Left ventricle myocardium superior (tissue), 1 donor: ENCODE measurements at regions not wholly inside any gene's neighbourhood (a gene's known extent, or its start where the extent isn't known, plus 50 kb on each side); places are given as distances from the start of the nearest gene placed in this dataset.
"Not testable (repeated sequence)": the region's sequence is repeated elsewhere in the genome, so short reads cannot be mapped to it uniquely, and the experiment has no call there.

Experiments used
- ATAC-seq: fragments of 200-7000 bp; cut with Tn5 transposase; one replicate; pipeline ENCODE4 v1.9.1; 2020; ENCODE audit warnings: mild to moderate bottlenecking, moderate library complexity
- DNase-seq: peaks from one replicate; pipeline ENCODE4 v3.0.0-alpha.2; 2020
- intact Hi-C: fragments of 100-400 bp; cut with micrococcal nuclease; formaldehyde crosslinking; loops from one replicate; pipeline ENCODE4 v1.11.0; 2022
- donor health status: DM: no; HTN: yes; CAD: no; lungs with severe emphysema.

DNA sequence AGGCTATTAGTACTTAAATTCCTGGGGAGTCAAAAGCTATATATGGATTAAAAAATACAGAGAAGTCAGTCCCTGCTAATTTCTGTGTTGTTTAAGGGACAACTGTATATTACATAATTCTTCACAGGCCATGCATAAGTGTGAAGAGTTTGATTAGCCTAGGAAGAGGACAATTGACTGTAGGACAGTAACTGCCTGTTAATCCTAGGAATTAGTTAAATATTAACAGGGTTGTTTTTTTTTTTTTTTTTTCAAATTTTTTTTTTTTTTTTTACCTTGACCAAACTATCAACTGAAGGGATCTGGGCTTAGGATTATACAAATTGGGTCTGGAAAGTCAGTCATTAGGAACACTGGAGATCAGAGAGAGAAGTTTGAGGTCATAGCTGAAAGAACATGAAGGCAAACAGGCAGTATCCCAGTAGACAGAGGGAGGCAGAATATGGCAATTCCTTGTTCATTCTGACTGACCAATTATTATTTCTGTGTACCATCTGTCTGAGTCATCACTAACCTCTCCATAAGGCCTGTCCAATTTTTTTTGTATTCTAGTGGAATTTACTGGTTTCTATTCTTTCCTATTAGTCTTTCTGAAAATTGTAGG lies 1139.2 kb downstream of the SORCS1 start:
- DNase-seq (no peak), ATAC-seq (no peak)
- intact Hi-C loops, result no loop called here

DNA sequence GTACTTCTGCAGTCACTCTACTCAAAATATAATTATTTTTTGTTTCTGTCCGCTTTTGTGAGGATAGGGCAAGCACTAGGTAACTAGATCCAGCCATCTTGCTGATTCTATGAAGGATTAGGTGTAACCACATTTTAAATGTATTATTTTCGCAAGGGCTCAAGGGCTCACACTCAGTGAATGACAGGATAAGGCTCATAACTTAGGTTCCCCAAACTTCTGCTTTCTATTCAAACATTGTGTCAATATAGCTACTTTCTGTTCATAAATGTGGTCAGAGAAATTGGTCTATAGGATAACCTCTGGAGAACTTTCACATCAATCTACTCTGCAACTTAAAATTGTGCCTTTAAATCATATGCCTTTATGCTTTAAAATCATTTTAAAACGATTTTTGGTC lies 1141.2 kb downstream of the SORCS1 start:
- no peak for ATAC-seq
- no peak for DNase-seq
- intact Hi-C loops, result no loop called here

DNA sequence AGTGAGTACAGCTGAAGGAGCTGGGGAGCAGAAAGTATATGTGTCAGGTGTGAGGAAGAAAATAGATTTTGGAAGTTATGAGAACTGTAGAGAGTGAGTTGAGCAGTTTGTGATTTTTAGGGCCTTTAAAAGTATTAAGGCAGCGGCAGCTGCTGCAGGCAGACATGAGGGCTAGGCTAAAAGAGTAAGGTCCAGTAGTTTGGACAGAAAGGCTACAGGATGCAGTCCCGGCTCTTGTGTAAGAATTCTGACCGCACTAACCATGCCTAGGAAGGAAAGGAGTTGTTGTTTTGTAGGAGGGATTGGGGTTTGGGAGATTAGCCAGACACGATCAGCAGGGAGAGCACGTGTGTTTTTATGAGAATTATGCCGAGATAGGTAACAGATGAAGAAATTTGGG lies 1144.9 kb downstream of the SORCS1 start:
- DNase-seq, ATAC-seq, intact Hi-C loops: not testable (repeated sequence)

DNA sequence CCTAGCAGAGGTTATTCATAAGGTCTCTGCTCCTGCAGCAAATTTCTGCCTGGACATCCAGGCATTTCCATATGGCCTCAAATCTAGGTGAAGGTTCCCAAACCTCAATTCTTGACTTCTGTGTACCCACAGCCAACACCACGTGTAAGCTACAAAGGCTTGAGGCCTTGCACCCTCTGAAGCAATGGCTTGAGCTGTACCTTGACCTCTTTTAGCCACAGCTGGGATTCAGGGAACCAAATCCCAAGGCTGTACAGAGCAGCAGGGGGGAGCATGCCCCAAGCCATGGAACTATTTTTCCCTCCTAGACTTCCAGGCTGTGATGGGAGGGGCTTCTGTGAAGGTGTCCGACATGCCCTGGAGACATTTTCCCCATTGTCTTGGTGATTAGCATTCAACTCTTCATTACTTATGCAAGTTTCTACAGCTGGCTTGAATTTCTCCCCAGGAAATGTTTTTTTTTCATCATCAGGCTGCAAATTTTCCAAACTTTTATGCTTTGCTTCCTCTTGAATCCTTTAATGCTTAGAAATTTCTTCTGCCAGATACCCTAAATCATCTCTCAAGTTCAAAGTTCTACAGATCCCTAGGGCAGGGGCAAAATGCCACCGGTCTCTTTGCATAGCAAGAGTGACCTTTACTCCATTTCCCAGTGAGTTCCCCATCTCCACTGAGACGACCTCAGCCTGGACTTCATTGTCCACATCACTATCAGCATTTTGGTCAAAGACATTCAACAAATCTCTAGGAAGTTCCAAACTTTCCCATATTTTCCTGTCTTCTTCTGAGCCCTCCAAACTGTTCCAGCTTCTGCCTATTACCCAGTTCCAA lies 1148.9 kb downstream of the SORCS1 start:
- DNase-seq, intact Hi-C loops, ATAC-seq: not testable (repeated sequence)

DNA sequence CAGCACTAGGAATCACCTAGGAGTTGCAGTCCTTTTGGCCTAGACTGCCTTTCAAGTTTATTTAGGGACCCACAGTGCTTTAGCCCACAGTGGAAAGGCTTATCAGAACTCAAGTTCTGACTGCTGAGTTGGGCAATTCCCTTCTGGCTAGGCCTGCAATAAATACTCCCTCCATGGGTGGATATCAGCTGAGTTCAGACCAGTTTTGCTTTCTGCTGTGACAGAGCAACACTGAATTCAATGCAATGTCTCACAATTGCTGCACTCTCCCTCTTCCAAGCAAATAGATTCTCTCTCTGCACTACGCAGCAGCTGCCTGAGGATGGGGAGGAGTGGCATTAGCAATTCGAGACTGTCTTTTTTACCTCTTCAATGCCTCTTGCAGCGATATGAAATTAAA lies 1153.3 kb downstream of the SORCS1 start:
- ATAC-seq, result peak; percentile 75

DNA sequence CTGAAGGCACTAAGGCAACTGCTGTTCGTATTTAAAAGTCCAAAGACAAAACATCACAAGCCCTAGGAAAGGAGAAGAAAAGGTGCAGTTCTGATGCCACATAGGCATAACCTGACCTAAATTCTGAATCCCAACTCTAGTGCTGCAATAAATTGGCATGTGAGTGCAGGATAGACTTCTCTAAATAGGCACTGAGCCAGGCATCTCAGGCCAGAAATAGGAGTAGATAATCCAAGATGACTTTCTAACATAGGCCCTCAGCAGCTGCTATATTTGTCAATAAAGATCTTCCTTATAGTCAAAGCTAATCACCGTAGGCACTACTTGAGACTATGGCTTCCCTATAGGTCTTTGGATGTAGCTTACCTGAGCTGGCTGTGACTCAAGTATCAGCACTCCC lies 1163.8 kb downstream of the SORCS1 start:
- intact Hi-C loops, result no loop called here
- ATAC-seq (peak; percentile 38), DNase-seq (no peak)

More for the DNA sequence above, 1153.3 kb downstream of the SORCS1 start:
- no peak for DNase-seq
- intact Hi-C loops, result no loop called here

DNA sequence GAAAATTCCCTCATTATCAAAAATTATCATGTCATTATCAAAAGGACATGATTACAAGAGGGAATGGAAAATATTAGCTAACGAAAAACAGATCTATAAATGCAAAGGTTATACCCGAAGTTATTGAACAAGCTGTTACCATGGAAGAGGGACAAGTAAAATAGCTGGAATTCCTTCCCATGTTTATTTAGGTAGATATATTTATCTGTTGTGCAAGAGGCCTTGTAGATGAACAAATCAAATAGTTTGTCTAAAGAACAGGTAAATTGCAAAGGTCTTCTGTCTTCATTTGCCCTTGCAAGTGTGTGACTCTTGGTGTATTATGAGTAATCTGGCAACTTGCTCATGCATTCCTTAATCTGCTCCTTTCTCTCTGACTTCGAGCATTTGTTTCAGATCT lies 1170.9 kb downstream of the SORCS1 start:
- no peak for DNase-seq
- intact Hi-C loops, result no loop called here
- no peak for ATAC-seq

DNA sequence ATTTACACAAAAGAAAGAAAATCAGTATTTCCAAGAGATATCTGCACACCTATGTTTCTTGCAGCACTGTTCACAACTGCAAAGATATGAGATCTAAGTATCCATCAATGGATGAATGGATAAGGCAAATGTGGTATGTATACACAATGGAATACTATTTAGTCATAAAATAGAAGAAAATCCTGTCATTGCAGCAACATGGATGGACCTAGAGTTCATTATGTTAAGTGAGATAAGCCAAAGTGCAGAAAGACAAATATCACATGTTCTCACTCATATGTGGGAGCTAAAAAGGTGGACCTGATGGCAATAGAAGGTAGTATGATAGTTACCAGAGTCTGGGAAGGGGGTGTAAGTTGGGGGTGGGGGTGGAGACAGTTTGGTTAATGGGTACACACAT lies 1171.6 kb downstream of the SORCS1 start:
- DNase-seq (no peak), ATAC-seq (no peak)
- intact Hi-C loops, result no loop called here

DNA sequence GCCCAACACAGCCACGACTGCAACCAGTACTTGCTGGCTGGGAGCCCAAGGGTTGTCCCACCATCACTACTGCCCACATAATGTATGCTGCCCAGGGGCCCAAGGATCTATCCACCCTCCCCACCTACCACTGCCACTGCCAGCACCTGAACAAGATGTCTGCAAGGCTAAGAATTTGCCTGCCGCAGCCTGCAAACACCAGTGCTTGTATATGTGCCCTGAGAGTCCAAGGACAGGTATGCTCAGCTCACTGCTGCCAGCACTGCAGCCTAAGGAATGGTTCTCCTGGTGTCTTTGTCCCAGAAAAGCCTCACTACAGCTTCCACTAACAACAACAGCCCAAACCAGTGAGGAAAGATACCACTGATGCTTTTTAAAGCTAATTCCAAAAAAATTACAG lies 1174.0 kb downstream of the SORCS1 start:
- ATAC-seq (no peak), DNase-seq (no peak)
- intact Hi-C loops, result no loop called here

DNA sequence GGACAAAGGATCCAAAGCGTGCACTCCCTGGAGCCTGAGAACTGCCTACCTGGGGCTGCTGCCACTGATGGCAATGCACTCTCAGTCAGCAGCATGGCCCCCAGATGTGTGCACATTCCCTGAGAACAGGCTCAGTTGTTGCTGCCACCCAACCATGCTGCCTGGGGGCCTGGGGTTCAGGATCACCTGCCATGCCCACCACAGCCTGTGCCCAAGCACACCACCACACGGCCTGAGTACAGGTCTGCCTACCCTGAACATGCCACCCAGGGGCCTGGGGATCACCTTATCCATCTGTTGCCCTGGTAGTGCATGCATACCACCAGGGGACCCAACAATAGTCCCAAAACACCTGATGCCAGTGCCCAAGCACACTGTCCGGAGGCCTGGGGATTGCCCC lies 1174.5 kb downstream of the SORCS1 start:
- no peak for ATAC-seq
- DNase-seq, result no peak
- intact Hi-C loops, result no loop called here

DNA sequence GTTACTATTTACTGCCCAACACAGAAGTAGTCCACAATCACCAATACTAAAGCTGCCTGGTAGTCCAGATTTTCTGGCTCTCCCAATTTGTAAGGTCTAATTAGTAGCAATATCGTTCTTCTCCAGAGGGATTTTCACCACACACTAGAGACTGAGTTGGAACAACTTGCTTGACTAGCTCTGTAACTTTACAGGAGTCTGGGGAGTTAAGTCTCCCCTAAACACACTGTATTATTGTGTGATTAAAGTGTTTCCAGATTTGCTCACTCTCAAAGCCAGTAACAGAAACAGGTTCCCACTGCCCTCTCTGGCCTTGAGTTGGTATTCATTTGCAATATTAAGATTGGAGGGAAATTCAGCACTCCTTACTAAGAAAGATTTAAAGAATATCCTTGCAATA lies 1175.7 kb downstream of the SORCS1 start:
- intact Hi-C loops, result no loop called here
- ATAC-seq (no peak), DNase-seq (no peak)

DNA sequence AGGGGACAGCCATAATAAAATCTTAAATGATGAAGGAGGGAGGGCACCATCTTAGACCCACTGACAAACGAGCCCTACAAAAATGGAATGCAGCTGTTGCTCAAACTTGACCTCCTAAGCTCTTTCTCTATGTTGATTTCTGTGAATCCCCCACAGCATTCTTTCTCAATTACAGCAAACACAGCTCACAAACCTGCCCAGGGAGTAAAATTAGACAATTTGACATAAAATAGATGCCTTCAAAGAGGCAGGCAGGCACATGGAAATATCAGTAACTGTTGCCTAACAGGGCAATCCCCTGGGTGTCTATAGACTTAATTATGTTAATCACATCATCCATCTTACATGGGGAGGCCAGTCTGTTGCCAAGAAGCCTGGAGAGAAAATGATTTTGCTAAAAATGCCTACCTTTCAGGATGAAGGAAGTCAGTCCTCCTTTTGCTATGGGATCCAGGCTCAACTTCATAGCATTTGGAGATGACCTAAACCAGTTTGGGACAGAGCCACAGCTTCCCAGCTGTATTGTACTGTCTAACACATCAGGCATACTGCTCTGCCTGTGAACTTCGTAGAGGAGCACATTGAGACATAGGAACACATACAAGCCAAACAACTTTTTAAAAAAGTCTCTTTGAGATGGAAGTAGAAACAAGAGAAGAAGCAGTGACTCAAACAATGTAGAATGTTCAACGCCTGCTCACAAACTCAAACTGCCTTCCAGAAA lies 1177.4 kb downstream of the SORCS1 start:
- ATAC-seq, result peak; percentile 57
- intact Hi-C loops, result no loop called here
- DNase-seq, result no peak

DNA sequence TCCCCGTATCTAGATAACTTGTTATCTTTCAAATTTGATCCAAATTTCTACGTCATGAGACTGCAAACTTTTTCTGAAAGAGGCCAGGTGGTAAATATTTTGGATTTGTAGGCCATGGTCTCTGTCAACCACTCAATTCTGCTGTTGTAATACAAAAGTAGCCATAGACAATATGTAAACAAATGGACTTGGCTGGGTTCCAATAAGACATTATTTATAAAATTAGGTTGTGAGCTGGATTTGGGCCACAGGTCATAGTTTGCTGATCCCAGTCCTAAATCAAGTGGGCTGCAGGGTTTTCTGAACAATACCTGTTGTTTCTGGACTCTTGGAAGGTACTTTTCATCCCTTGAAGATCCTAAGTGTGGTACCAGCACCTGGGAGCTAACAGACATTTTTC lies 1178.0 kb downstream of the SORCS1 start:
- DNase-seq, result no peak
- intact Hi-C loops, result no loop called here
- ATAC-seq, result no peak

DNA sequence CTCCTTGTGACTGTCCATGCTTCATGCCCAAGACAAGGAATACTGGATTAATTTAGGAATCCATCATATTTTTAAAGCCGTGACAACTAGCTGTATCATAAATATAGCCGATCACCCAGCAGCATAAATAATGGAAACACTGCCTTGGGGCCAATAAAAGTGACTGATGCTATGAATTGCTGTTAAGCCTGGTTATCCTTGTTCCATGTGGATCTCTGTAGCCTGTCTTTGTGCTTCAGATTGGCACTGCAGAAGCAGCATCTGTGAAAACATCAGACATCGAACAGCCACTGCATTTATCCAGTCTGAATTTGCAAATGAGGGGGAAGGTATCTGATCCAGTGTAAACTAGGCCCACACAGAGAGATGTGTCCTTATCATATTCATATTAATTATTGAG lies 1181.8 kb downstream of the SORCS1 start:
- ATAC-seq (no peak), DNase-seq (no peak)
- intact Hi-C loops, result no loop called here

DNA sequence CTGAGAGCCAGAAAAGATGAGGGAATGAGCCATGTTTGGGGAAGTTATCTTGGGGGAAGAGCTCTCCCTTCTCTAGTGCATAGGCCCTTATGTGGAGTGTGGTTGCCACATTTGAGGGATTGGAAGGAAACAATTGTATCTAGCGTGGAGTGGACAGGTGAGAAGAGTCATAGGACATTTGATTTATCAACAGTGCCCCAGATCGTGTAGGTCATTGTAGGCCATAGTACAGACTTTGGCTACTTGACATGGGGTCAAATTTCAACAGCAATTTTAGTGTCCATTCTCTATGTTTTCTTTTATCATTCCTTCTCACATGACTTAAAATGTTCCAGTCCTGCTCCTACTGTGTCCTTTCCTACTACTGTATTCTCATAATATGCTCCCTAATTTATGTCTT lies 1182.8 kb downstream of the SORCS1 start:
- DNase-seq (no peak), ATAC-seq (no peak)
- intact Hi-C loops, result no loop called here

DNA sequence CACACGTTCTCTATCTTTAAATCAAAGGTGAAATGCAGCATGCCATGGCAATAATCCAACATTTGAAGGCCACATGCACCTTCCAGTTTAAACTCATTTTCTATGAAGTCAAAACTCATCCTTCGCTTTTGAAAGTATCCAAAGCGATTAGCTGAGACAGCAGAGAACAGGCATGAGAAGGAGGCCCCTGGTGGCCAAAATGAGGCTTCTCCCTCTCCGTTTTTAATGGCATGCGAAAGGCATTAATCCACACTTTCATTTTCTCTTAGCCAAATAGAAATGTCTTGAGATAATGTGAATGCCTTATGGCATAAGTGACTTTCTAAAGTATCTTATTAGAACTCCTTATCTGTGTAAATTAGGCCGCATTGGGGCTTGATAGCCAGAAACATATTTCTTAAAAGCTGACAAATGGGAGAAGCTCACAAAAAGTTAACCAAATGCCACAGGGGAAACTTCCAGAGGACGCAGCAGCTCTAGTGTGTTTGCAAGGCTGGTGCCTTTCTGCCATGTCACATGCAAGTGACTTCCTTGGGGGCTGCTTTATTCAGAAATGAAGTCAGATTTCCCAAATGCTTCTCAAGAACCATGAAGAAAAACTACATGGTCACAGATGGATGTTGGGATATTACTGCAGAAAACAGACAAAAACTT lies 1189.6 kb downstream of the SORCS1 start:
- intact Hi-C loops, result no loop called here
- peak; percentile 80 for ATAC-seq
- no peak for DNase-seq

DNA sequence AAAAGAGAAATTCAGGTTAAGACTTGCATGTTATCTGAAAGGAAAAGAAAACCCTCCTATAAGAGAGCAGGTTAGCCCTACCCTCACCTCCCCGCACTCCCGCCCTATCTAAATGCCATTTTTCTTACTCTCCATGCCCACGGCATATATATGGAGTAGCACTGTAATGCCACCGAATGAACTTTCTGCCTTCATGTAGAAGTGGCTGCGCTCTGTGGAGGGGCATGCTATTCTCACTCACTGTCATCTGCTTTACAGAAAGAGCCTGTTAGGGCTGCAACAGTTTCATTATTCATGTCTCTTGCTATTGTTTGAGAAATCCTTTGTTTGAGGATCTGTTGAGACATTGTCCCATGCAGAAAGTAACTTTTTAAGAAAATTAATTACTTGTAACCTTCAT lies 1190.6 kb downstream of the SORCS1 start:
- intact Hi-C loops, result no loop called here
- ATAC-seq (no peak), DNase-seq (no peak)

DNA sequence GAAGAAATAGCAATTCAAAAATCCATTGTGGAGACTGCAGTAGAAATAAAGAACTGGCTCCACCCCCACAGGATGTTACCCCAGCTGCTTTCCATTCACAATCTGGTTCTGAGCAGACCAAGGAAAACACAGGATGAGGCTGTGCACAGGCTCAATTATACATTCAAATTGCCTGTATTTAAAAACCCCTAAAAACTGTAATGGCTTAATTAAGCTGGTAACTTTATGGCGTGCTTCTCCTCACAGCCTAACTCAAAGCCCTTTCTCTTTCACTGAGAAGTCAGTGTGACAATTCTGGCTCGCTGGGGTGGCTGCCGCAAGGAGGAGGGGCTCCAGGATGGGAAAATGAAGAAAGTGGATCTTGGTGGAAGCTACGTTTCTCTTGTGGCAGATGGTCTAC lies 1191.1 kb downstream of the SORCS1 start:
- ATAC-seq (peak; percentile 20), DNase-seq (no peak)
- intact Hi-C loops, result no loop called here

DNA sequence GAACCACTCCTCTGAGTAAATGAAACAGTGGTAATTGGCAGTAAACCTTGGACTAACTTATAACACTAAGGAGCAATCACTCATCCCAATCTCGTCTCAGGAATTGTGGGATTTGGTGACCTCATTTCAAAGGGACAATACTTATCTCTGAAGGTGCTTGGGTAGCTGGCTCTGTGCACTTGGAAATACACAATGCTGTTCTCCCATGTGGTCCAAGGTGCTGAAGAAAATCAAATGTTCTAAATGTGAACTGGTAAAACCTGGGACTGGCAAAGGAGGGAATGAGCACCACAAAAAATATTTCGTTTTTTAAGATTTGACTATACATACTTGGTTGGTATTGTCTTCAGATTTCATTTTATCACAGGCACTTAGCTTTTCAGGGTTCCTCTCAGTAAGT lies 1193.0 kb downstream of the SORCS1 start:
- intact Hi-C loops, result no loop called here
- ATAC-seq, result no peak
- DNase-seq, result no peak

DNA sequence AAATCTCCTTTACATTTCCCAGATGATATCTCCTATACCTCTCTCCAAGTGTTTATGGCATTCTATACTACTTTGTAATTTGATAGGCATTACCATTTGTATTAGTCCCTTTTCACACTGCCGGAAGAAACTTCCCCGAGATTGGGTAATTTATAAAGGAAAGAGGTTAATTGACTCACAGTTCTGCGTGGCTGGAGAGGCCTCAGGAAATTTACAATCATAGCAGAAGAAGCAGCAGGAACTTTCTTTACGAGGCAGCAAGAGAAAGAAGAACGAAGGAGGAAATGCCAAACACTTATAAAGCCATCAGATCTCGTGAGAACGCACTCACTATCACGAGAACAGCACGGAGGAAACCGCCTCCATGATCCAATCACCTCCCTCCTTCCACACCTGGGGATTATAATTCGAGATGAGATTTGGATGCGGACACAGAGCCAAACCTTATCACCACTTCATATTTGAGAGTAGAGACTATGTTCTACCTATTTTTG lies 1194.6 kb downstream of the SORCS1 start:
- intact Hi-C loops, result no loop called here
- no peak for DNase-seq
- no peak for ATAC-seq
